GM18909 (cell line): ENCODE measurements at regions not wholly inside any gene's neighbourhood (a gene's known extent, or its start where the extent isn't known, plus 50 kb on each side); places are given as distances from the start of the nearest gene placed in this dataset.
"Not testable (repeated sequence)": the region's sequence is repeated elsewhere in the genome, so short reads cannot be mapped to it uniquely, and the experiment has no call there.

ENCODE experiments used
- ATAC-seq: cut with Tn5 transposase; IDR thresholded peaks from one replicate; pipeline ENCODE4 v1.9.1; 2021; ENCODE audit warnings: mild to moderate bottlenecking; ENCODE audit not compliant: unreplicated experiment, poor library complexity

DNA sequence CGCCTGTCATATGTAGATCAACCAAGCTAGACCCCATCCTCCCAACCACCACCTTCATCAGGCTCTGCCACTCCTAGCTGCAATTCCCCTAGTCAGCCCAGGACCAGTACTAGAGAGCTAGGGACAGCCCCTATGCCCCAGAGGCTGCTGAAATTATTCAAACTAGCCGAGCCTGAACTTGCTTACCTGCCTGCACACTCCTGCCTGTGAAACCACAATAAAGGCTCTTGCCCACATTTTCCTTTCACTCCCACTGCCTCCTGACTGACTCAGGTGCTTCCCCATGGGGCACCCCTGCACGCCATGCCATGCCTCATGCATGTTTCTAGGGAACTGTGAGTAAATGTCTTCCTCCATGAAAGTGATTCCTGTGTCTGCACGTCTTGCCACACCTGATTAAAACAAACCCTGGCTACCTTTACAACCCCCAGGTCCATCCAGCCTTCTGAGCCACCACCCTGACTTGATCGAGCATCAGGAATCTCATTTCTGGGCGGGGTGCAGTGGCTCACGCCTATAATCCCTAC is 66.5 kb upstream of the IER3 start:
- ATAC-seq = peak; percentile 87

- not testable (repeated sequence) for ATAC-seq
Observed at GRCh38 chr6:30807566-30807965, 63.2 kb upstream of the IER3 start.

GRCh38 chr6:30806581-30807183 is 62.3 kb upstream of the IER3 start:
- ATAC-seq = no peak

- ATAC-seq = no peak
Observed at GRCh38 chr6:30804333-30804732, 60.0 kb upstream of the IER3 start.

DNA sequence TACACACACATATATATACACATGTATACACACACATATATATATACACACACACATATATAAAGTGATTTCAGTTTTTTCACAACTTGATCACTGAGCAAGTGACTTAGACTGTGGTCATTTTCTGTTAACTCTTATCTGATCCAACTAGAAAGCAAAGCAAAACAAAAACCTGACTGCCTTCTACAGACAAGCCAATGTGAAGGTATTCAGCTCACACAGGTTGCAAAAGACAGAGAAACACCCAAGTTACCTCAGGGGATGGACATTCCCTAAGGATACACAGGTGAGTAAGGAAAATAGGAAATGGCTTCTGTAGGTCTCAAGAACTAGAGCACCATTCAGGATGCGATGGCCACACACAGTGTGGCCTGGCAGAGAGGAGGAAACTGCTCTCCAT is 58.4 kb upstream of the IER3 start:
- ATAC-seq = no peak

DNA sequence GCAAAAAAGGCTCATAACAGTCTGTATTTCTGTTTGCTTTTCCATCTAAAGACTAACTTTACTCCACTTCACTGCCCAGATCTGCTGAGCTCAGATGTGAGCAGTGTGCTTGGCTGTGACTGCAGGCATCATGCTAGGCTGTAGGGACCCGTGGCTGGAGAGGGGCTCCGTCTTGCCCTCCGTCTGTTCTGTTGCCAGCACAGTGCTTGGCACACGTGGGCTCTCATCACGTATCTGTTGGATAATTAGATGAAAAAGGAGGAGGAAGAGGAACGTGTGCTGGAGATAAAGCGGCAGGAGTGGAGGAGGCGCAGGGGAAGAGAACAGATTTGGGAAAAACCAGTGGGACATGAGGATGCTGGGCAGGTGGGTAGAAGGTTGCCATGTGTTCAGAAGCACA is 57.6 kb upstream of the IER3 start:
- no peak for ATAC-seq

- ATAC-seq = no peak
Observed at GRCh38 chr6:30800871-30801270, 56.5 kb upstream of the IER3 start.

- no peak for ATAC-seq
Observed at GRCh38 chr6:30799210-30799609, 54.9 kb upstream of the IER3 start.

- ATAC-seq = no peak
Observed at GRCh38 chr6:30798494-30798893, 54.1 kb upstream of the IER3 start.

DNA sequence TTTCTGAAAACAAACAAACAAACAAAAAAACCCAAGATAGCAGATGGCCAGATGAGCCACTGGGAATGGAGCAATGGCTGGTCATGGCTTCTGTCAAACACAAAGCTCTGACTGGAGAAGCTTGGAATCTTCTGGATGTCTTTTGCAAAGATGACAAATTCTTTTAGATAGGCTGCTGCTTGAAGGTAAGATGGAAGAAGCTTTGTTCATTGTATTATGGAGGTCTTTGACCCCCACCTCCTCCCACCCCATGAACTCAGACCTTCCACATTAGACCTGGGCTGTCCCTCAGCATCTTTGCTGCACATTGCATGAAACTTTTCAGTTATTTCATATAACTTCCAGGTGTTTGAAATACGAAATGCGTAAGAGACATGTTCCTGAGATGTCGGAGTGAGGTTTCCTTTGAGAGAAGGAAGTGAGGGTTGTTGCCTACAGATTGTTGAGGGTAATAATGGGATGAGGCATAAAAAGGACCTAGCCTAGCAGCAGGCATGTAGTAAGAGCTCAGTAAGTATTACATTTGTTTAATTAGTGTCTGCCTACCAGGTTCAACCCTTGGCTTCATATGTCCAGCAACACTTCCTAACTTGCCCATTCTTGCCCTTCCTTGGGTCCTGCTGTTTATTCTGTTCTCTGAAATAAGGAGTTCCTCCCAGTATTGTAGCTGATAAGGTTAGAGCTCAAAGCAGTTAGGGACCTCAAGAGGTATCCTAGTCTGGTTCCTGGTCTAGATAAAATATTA is 51.4 kb upstream of the IER3 start:
- ATAC-seq = no peak
